Stimulated activated naive CD8-positive, alpha-beta T cell treated with anti-CD3 and anti-CD28 coated beads, Interleukin-15, amount 100 ng/mL, for 72 hours (primary cell): ENCODE measurements at regions not wholly inside any gene's neighbourhood (a gene's known extent, or its start where the extent isn't known, plus 50 kb on each side); places are given as distances from the start of the nearest gene placed in this dataset.
"Not testable (repeated sequence)": the region's sequence is repeated elsewhere in the genome, so short reads cannot be mapped to it uniquely, and the experiment has no call there.

ENCODE experiments used
- ATAC-seq: fragments of 150-1000 bp; cut with Tn5 transposase; 2 replicates; pipeline ENCODE4 v1.10.0; 2021; ENCODE audit warnings: mild to moderate bottlenecking, moderate library complexity
- DNase-seq, 2 donors: peaks; one replicate each; pipeline ENCODE4 v3.0.0; 2021 to 2022
- H3K27ac Mint-ChIP-seq, 2 donors: one replicate each; pipeline ENCODE4 v1.8.0; 2022; ENCODE audit warnings: mild to moderate bottlenecking in 2 of 2, mixed read lengths in 2 of 2, moderate library complexity in 2 of 2
- H3K27me3 Mint-ChIP-seq: one replicate; pipeline ENCODE4 v1.8.0; 2022; ENCODE audit warnings: mixed read lengths
- H3K4me1 Mint-ChIP-seq: one replicate; pipeline ENCODE4 v1.8.0; 2022; ENCODE audit warnings: mild to moderate bottlenecking, mixed read lengths
- H3K4me3 Mint-ChIP-seq, 2 donors: one replicate each; pipeline ENCODE4 v1.8.0; 2022; ENCODE audit warnings: mild to moderate bottlenecking in 2 of 2, mixed read lengths in 2 of 2, moderate library complexity in 1 of 2
- H3K9me3 Mint-ChIP-seq, 2 donors: one replicate each; pipeline ENCODE4 v1.8.0; 2022; ENCODE audit warnings: mixed read lengths in 2 of 2

DNA sequence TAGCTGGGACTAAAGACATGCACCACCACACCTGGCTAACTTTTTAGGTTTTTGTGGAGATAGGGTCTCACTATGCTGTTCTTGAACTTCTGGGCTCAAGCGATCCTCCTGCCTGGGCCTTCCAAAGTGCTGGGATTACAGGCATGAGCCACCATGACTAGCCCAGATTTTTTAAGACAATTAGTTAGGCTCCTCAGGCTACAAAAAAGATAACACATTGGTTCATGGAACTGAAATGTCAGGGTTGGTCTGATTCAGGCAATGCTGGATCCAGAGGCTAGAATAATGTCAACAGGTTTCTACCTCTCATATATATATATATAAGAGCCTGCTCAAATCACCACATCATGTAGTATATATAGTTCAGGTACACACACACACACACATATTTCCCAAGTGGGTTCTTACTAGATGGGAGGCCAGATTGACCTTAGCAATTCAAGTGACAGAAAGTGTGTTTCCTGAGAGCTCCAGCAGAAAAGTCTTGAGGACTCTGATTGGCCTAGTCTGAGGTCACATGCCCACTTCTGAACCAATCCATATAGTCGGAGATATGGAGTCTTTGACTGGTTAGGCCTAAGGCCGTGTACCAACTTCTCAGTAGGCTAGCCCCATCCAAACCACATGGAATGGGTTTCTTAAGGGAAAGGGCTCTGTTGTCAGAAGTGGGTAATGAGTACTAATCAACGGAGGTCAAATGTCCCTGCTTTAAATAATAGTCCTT is 72.6 kb upstream of the LAPTM4A start:
- ATAC-seq (no peak), DNase-seq (no peak)
- H3K27me3 Mint-ChIP-seq, result peaks cover 8% of the 10 kb centered on the region
- H3K4me1 Mint-ChIP-seq, result no peaks in the 10 kb centered on the region
- no peak overlapping the region for H3K4me3 Mint-ChIP-seq
- H3K9me3 Mint-ChIP-seq, result no peaks in the 10 kb centered on the region
- no peak overlapping the region for H3K27ac Mint-ChIP-seq

DNA sequence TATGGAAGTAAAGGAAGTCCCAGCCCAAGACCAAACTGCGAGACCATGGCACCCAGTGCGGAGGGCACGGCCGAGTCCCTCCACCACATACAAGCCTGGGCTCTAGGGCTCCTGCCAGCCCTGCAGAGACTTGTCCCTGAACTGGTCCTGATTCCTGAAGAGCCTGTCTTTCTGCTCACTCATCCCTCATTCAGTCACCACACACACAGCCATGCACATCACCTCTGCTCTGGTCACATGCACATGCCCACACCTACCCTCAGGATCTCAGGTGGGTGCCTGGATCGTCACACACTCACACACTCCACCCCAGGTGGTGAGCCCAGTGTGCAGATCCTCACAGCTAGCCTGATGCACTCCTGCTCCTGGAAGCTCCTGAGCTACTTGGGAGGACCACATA is 71.4 kb upstream of the LAPTM4A start:
- ATAC-seq (peak; percentile 37), DNase-seq (no peak)
- no peaks in the 10 kb centered on the region for H3K9me3 Mint-ChIP-seq
- no peak overlapping the region for H3K27ac Mint-ChIP-seq
- H3K27me3 Mint-ChIP-seq, result peaks cover 8% of the 10 kb centered on the region
- no peaks in the 10 kb centered on the region for H3K4me1 Mint-ChIP-seq
- no peak overlapping the region for H3K4me3 Mint-ChIP-seq

DNA sequence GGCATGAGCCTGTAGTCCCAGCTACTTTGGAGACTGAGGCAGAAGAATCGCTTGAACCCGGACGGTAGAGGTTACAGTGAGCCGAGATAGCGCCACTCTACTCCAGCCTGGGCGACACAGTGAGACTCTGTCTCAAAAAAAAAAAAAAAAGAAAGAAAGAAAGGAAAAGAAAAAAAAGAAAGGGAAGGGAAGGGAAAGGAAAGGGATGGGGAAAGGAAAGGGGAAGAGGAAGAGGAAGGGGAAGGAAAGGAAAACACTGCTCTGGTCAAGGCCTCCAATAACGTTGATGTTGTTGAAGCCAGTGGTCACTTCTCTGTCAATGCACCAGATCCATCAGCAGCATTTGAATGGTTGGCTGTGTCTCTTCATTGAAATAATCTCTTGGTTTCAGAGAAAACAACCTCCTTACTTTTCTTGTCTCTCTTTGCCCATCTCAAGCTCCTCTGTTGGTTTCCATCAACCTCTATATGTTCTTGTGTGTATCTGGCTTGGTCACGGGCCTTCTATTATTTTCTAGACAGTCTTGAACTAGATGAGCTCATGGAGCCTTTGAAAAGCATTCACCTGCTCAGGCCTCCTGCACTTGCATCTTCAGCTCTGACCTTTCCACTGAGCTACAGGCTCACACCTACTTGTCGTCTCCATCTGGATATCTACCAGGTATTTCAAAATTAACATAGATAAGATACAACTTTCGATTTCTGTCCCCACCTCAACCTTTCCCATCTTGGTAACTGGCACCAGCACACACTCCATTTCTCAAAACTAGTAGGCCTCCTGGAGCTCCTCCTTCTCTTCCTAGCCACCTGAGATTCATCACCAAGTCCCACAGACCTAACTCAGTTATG is 69.4 kb upstream of the LAPTM4A start:
- Mint-ChIP-seq H3K4me3 (no peak overlapping the region), H3K27ac (no peak overlapping the region), H3K9me3 (no peaks in the 10 kb centered on the region), H3K27me3 (peaks cover 8% of the 10 kb centered on the region), H3K4me1 (no peaks in the 10 kb centered on the region)
- DNase-seq (no peak), ATAC-seq (no peak)

DNA sequence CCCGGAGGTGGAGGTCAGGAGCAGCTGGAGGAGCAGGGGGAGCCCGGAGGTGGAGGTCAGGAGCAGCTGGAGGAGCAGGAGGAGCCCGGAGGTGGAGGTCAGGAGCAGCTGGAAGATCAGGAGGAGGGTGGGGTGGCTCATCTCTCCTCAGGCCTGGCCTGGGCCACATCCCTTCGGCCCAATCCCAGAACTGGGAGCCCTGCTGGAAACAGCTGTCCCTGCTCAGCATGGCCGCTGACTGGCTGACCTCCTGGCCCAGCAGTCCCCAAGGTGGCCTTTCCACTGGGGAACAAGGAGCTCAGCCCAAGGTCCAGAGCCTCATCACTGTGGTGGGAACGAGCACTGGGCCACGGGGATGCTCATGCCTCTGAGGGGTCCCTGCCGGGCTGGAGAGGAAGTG is 66.6 kb upstream of the LAPTM4A start:
- no peaks in the 10 kb centered on the region for H3K9me3 Mint-ChIP-seq
- no peaks in the 10 kb centered on the region for H3K4me1 Mint-ChIP-seq
- ATAC-seq (no peak), DNase-seq (no peak)
- peaks cover 8% of the 10 kb centered on the region for H3K27me3 Mint-ChIP-seq
- H3K27ac Mint-ChIP-seq, result no peak overlapping the region
- H3K4me3 Mint-ChIP-seq, result no peak overlapping the region

DNA sequence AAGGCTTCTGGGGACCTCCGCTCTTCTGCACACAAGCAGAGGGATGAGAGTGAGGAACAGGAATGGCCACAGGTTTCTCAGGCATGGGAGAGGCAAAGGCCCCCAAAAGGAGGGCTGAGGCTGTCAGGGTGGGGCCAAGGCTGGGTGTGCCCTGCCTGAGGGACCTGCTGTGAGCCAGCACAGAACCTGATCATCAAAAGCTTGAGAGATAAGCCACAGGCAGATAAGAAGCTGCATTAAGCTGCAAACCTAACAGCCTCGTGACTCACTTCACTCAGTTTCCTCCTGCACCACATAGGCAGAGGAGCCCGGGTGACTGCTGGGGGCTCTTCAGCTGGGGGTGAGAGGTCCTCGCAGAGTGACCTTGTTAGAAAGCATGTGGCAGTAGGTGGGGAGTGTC is 64.5 kb upstream of the LAPTM4A start:
- ATAC-seq (no peak), DNase-seq (no peak)
- Mint-ChIP-seq H3K9me3 (no peaks in the 10 kb centered on the region), H3K4me3 (no peak overlapping the region), H3K27ac (peak overlapping the region in 1 of 2 donors; percentile 10), H3K27me3 (peaks cover under 1% of the 10 kb centered on the region), H3K4me1 (no peaks in the 10 kb centered on the region)

DNA sequence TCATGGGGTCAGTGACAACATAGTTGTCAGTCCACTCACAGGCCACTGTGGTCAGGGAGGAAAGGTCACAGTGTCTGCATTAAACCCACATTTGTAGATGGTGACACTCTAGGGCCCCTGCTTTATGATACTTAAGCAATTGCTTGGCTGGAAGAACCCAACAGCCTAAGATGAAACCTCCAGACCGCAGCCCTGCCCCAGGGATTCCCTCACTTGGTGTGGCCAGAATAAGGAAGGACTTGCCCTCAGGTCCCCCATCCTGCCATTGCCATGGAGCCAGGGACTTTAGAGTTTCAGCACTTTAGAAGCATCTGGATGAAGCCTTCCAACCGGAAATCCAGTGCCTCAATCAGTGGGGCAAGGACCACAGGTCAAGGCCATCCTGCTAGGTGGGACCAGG is 63.9 kb upstream of the LAPTM4A start:
- no peak overlapping the region for H3K27ac Mint-ChIP-seq
- no peaks in the 10 kb centered on the region for H3K4me1 Mint-ChIP-seq
- peaks cover 0 to 3% of the 10 kb centered on the region in 2 donors for H3K9me3 Mint-ChIP-seq
- ATAC-seq (no peak), DNase-seq (no peak)
- H3K4me3 Mint-ChIP-seq, result no peak overlapping the region
- peaks cover 6% of the 10 kb centered on the region for H3K27me3 Mint-ChIP-seq

DNA sequence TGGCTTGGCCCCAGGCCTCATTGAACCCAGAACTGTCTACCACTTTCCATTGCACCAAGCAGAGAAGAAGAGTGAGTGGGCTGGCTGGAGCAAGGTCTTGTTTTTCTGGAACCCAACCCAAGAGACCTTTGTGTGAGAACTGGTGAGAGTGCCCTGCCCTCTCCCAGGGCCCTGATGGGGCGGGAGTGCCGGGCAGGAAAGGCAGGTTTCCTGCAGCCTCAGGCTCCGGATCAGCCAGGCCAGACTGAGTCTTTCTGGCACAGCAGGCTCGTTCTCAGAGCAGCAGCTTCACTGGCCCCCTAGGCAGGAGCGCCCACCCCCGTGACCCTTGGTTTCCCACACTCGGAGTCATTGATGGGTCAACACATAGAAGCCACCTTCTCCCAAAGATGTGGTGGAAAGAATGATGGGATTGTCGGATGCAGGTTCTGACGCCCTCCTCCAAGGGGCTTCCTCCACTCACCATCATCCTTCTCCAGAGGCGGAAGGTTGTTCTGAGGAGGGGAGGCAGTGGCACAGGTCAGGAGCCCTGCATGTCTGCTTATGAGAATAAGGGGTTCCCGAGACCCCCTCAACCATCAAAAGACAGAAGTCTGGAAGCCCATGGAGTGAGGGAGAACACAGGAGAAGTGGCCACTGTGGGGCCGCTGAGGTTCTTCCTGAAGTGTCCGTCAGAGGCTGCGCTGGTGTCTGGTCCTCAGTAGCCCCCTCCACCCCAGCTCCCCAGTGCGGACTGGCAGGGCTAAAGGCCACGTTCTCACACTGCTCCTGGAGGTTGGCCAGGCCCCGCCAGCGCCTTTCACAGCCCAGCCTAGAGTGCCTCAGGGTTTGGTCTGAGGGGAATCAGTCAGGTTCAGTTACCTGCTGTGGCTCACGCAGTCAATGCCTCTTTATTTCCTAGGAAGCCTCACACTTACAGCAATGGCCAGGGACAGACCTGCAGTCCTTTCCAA is 62.8 kb upstream of the LAPTM4A start:
- DNase-seq (no peak), ATAC-seq (no peak)
- Mint-ChIP-seq H3K4me3 (no peak overlapping the region), H3K4me1 (no peaks in the 10 kb centered on the region), H3K9me3 (peaks cover 0 to 6% of the 10 kb centered on the region in 2 donors), H3K27ac (no peak overlapping the region), H3K27me3 (peaks cover 13% of the 10 kb centered on the region)

DNA sequence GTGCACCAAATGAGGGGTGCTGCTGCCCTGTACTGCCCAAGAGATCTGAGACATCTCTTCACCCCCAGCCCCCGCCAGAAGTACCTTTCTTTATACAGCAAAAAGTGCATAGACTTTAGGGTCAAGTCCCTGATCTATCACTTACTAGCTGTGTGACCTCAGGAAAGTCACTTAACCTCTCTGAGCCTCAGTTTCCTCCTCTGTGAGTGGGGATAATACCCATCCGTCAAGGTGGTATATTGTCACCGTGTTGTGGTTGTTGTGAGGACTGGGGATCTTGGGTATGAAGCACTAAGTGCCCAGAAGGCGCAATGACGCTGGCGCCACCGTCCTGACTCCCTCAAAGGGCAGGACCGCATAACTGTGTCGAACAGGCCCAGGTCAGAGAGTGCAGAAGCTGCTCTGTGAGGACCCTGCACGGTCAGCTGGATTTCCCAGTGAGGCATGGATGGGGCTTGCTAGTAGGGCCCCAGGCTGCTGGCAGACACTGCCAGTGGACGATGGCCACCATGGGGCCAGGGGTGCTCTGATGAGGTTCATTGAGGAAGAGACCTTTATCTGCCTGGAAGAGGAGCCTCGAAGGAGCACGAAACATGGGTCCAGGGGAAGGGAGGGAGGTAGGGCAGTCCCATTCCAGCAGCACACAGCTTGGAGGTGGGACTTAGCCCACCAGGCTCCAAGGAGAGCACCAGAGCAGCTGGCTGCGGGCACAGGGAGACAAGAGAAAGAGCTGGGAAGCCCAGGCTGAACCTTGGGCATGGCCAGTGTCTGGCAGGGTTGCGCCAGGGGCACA is 61.8 kb upstream of the LAPTM4A start:
- no peak for ATAC-seq
- Mint-ChIP-seq H3K4me1 (no peaks in the 10 kb centered on the region), H3K4me3 (no peak overlapping the region), H3K9me3 (peaks cover 0 to 6% of the 10 kb centered on the region in 2 donors), H3K27me3 (peaks cover 23% of the 10 kb centered on the region), H3K27ac (no peak overlapping the region)
- DNase-seq, result no peak

DNA sequence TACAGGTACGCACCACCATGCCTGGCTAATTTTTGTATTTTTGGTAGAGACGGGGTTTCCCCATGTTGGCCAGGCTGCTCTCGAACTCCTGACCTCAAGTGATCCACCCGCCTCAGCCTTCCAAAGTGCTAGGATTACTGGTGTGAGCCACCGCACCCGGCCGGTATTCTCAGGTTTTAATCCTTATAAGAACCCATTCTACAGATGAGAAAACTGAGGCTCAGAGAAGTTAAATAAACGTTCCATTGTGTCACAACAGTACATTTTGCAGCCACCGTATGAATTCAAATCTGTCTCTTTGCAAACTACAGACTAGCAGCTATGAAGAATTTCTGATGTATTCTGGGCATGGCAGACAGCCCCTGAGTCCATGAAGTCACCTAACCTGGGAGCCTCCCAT is 60.9 kb upstream of the LAPTM4A start:
- DNase-seq, H3K4me3 Mint-ChIP-seq, H3K9me3 Mint-ChIP-seq, H3K4me1 Mint-ChIP-seq, ATAC-seq, H3K27ac Mint-ChIP-seq: not testable (repeated sequence)
- H3K27me3 Mint-ChIP-seq, result peaks cover 31% of the 10 kb centered on the region

DNA sequence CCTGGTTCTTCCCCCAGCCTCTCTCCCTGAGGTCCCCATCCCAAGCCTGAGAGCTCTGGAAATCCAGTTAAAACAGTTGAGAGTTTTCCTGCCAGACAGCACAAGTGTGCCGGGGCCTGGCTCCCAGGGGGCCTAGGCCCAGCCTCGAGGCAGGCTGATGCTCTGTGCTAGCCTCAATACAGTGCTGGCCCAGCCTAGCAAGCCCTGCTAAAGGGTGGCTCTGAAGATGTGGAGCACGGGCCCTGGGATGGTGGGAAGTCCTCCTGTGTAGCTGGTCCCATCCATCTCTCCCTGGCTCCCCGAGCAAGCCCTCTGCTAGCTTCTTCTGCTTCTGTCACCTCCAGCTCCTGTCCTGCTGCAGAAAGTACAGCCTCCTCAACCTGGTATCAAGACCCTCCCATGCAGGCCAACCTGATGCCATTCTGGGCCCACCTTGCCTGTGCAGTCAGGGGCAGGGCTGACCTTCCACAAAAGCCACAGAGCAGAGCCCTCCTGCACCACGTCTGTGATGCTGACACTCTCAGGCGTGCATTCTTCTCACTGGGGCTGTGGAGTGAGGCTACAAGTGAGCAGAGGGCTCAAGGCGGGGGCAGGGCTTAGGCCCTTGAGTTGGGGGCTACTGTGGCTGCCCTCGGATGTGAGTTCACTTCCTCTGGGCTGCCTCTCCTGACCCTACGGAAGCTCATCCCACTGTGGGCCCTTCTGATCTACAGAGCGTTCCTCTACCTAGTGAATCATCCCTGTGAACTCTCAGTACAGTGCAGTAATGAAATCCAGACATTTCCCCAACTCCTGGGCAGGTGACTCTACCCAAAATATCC is 60.1 kb upstream of the LAPTM4A start:
- Mint-ChIP-seq H3K27me3 (peaks cover 39% of the 10 kb centered on the region), H3K9me3 (peaks cover 0 to 6% of the 10 kb centered on the region in 2 donors), H3K27ac (no peak overlapping the region), H3K4me1 (peaks cover 6% of the 10 kb centered on the region), H3K4me3 (no peak overlapping the region)
- DNase-seq (no peak), ATAC-seq (no peak)

DNA sequence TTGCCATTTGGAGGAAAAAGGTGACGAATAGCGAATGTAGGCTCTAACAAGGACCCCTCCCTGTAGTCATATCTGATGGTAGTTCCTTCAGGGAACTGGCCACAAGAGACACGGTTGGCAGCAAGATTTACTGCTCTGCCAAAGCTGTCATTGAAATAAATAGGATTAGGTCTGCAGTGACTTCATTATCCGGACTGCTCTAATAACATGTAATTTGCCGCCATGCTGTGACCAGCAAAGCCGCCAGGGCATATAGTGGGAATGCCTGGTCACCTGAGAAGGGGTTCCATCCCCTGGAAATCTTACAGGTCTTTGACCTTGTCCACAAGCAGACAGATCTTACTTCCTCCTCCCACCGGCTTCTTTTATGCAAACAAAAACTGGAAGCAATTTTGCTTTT is 59.4 kb upstream of the LAPTM4A start:
- H3K4me1 Mint-ChIP-seq, result peaks cover 10% of the 10 kb centered on the region
- peaks cover 46% of the 10 kb centered on the region for H3K27me3 Mint-ChIP-seq
- no peak for ATAC-seq
- no peak overlapping the region for H3K27ac Mint-ChIP-seq
- H3K4me3 Mint-ChIP-seq, result no peak overlapping the region
- peaks cover 0 to 6% of the 10 kb centered on the region in 2 donors for H3K9me3 Mint-ChIP-seq
- no peak for DNase-seq

DNA sequence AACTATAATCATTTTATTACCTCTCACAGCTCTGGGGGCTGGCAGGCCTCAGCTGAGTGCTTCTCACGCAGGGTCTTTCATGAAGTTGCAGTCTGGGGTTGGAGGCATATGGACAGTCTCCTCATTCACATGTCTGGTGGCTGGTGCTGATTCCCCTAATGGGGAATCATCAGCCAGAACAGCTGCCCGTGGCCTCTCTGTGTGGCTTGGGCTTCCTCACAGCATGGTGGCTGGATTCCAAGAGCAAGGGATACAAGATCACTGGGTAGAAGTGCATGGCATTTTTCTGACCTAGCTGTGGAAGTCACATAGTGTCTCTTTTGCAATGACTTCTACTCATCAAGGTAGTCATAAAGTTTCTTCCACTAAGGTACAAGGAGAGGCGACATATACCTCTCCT is 59.0 kb upstream of the LAPTM4A start:
- H3K27me3 Mint-ChIP-seq, result peaks cover 51% of the 10 kb centered on the region

DNA sequence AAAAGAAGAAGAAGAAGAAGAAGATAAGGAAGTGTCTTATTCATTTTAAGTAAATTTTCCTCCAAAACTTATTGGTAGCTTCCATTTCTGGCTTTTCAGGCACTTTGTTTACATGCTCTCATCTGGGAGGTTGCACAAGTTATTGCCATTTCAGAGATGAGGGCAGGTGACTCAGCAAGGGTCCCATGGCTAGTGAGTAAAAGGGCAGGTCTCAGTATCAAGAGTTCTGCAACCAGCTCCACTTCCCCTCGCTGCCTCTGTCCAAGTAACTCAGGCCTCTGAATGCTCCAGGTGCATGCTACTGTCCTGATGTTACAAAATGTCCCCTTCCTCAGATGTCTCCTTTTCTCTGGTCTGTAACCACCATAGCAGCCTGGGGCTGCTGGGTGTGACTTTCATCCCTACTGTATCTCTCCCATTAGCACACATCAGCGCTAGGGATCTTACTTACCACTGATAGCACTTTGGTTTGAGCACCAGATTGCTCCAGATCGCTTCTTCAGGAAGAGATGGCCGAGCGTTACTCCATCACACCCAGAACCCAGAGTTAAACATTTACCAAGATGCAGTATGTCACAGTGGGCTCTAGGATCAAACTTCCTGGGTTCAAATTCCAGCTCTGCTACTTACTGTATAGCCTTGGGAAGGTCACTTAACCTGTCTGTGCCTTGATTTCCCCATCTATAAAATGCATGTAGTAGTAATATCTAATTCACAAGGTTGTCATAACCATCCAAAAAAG is 57.4 kb upstream of the LAPTM4A start:
- no peak overlapping the region for H3K27ac Mint-ChIP-seq
- peaks cover 10% of the 10 kb centered on the region for H3K4me1 Mint-ChIP-seq
- ATAC-seq, result no peak
- H3K4me3 Mint-ChIP-seq, result no peak overlapping the region
- DNase-seq, result no peak
- peaks cover 54% of the 10 kb centered on the region for H3K27me3 Mint-ChIP-seq
- peaks cover 0 to 6% of the 10 kb centered on the region in 2 donors for H3K9me3 Mint-ChIP-seq

More for the DNA sequence above, 59.0 kb upstream of the LAPTM4A start:
- no peak for DNase-seq
- Mint-ChIP-seq H3K27ac (no peak overlapping the region), H3K4me3 (no peak overlapping the region), H3K9me3 (peaks cover 0 to 6% of the 10 kb centered on the region in 2 donors), H3K4me1 (peaks cover 10% of the 10 kb centered on the region)
- no peak for ATAC-seq

DNA sequence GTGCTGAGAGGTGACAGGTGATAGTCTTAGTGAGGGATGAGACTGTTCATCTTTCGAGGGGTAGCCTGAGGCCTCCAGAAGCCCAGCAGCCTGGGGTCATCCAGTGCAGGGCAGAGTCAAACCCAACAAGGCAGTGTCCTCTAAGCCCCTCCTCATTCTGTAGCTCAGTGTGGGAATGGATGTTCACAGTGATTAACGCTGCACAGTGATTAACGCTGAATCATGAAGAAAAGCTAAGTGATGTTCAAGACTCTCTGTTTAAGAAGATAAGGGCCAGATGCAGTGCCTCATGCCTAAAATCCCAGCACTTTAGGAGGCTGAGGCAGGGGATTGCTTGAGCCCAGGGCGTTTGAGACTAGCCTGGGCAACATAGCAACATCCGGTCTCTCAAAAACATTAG is 56.3 kb upstream of the LAPTM4A start:
- ATAC-seq (no peak), DNase-seq (no peak)
- peaks cover 0 to 6% of the 10 kb centered on the region in 2 donors for H3K9me3 Mint-ChIP-seq
- peaks cover 10% of the 10 kb centered on the region for H3K4me1 Mint-ChIP-seq
- no peak overlapping the region for H3K27ac Mint-ChIP-seq
- no peak overlapping the region for H3K4me3 Mint-ChIP-seq
- peaks cover 54% of the 10 kb centered on the region for H3K27me3 Mint-ChIP-seq
